Testis (tissue), 2 donors: ENCODE measurements at regions not wholly inside any gene's neighbourhood (a gene's known extent, or its start where the extent isn't known, plus 50 kb on each side); places are given as distances from the start of the nearest gene placed in this dataset.
"Not testable (repeated sequence)": the region's sequence is repeated elsewhere in the genome, so short reads cannot be mapped to it uniquely, and the experiment has no call there.

Source experiments
- CTCF ChIP-seq, 3 experiments: fragments of 450-650 bp in 2 of 3; fragments of 200-600 bp in 1 of 3; sonication (generic) in 1 of 3; IDR thresholded peaks; one replicate each; pipeline ENCODE4 v1.5.1; 2016 to 2019; ENCODE audit warnings: antibody characterized with exemption in 3 of 3, mild to moderate bottlenecking in 2 of 3, moderate library complexity in 1 of 3
- POLR2A ChIP-seq: fragments of 450-650 bp; IDR thresholded peaks from one replicate; pipeline ENCODE4 v1.6.1; 2017; ENCODE audit warnings: antibody characterized with exemption, mild to moderate bottlenecking, moderate library complexity

GRCh38 chr12:8315997-8316396, 88.6 kb upstream of the FAM90A1 start:
- not testable (repeated sequence) for TF ChIP-seq CTCF (IDR thresholded peaks at IDR 0.05); POLR2A
